A673 (cell line): ENCODE measurements at regions not wholly inside any gene's neighbourhood (a gene's known extent, or its start where the extent isn't known, plus 50 kb on each side); places are given as distances from the start of the nearest gene placed in this dataset.

Experiments used
- EZH2 ChIP-seq: fragments of 200-600 bp; sonication (generic); IDR thresholded peaks from 2 replicates; pipeline ENCODE4 v1.6.1; 2017; ENCODE audit warnings: borderline replicate concordance, low read depth, mild to moderate bottlenecking, mixed read lengths, antibody characterized with exemption, low read length; ENCODE audit not compliant: poor library complexity, severe bottlenecking
- TF ChIP-seq, protein P1 (sequence below): fragments of 300-800, 200-600 bp; sonication (generic); conservative IDR thresholded peaks from 2 replicates; pipeline ENCODE4 v1.5.1; 2017; ENCODE audit warnings: low read depth, mild to moderate bottlenecking, antibody characterized with exemption, low read length, moderate library complexity, mixed read lengths

DNA sequence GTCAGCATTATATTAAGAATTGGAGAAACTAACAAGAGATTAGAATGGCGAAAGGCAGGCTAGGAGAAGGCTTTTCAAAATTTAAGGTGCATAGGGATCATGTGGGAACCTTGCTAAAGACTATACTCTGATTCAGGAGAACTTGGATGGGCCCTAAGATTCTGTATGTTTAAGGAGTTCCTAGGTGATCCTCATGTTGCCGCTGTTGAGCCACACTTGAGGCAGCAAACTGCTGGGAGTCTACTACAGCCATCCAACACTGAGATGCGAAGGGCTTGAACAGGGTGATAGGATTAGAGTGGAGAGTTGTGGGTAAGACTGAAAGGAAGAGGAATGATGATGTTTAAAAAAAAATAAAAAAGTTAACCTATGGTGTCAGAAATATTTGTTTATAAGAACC lies 1013.2 kb downstream of the MRPL39 start:
- TF ChIP-seq, protein P1, sequence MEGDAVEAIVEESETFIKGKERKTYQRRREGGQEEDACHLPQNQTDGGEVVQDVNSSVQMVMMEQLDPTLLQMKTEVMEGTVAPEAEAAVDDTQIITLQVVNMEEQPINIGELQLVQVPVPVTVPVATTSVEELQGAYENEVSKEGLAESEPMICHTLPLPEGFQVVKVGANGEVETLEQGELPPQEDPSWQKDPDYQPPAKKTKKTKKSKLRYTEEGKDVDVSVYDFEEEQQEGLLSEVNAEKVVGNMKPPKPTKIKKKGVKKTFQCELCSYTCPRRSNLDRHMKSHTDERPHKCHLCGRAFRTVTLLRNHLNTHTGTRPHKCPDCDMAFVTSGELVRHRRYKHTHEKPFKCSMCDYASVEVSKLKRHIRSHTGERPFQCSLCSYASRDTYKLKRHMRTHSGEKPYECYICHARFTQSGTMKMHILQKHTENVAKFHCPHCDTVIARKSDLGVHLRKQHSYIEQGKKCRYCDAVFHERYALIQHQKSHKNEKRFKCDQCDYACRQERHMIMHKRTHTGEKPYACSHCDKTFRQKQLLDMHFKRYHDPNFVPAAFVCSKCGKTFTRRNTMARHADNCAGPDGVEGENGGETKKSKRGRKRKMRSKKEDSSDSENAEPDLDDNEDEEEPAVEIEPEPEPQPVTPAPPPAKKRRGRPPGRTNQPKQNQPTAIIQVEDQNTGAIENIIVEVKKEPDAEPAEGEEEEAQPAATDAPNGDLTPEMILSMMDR, result no peak
- no peak for TF ChIP-seq EZH2
